H1 (cell line): ENCODE measurements at regions not wholly inside any gene's neighbourhood (a gene's known extent, or its start where the extent isn't known, plus 50 kb on each side); places are given as distances from the start of the nearest gene placed in this dataset.

Experiments
- CTCF ChIP-seq, 3 experiments: IDR thresholded peaks; 1 replicate in 2 of 3; 2 replicates in 1 of 3; pipeline versions ENCODE4 v1.5.1 to v1.6.1; 2011; ENCODE audit warnings: low read length in 3 of 3, mild to moderate bottlenecking in 3 of 3, inconsistent platforms in 2 of 3, low read depth in 1 of 3, moderate library complexity in 1 of 3; ENCODE audit not compliant: insufficient read depth in 1 of 3; ENCODE audit errors: control extremely low read depth in 1 of 3
- YY1 ChIP-seq: IDR thresholded peaks from 2 replicates; pipeline ENCODE4 v1.6.1; 2011; ENCODE audit warnings: low read depth, mild to moderate bottlenecking, low read length

- TF ChIP-seq CTCF (IDR thresholded peaks at IDR 0.05; ENCODE audit: control extremely low read depth in 1 of 3, insufficient read depth in 1 of 3, low read depth in 1 of 3, low read length in 3 of 3), result no peak
- TF ChIP-seq YY1, result no peak
Observed at GRCh38 chr16:86207350-86207749, 303.0 kb upstream of the FOXF1 start.
